Stimulated activated naive CD8-positive, alpha-beta T cell treated with anti-CD3 and anti-CD28 coated beads, Interleukin-15, Interleukin-2, amounts not matched to agents 100 ng/mL and 50 ng/mL, for 24 hours (primary cell): ENCODE measurements at regions not wholly inside any gene's neighbourhood (a gene's known extent, or its start where the extent isn't known, plus 50 kb on each side); places are given as distances from the start of the nearest gene placed in this dataset.
"Not testable (repeated sequence)": the region's sequence is repeated elsewhere in the genome, so short reads cannot be mapped to it uniquely, and the experiment has no call there.

Experiments
- H3K27ac Mint-ChIP-seq: one replicate; pipeline ENCODE4 v1.8.0; 2021; ENCODE audit warnings: mild to moderate bottlenecking, mixed read lengths
- H3K27me3 Mint-ChIP-seq: one replicate; pipeline ENCODE4 v1.8.0; 2021; ENCODE audit warnings: mixed read lengths
- H3K36me3 Mint-ChIP-seq: one replicate; pipeline ENCODE4 v1.8.0; 2021; ENCODE audit warnings: low read depth, mixed read lengths
- H3K4me1 Mint-ChIP-seq: one replicate; pipeline ENCODE4 v1.8.0; 2021; ENCODE audit warnings: low read depth, mixed read lengths
- H3K4me3 Mint-ChIP-seq: one replicate; pipeline ENCODE4 v1.8.0; 2021; ENCODE audit warnings: mild to moderate bottlenecking, mixed read lengths
- H3K9me3 Mint-ChIP-seq: one replicate; pipeline ENCODE4 v1.8.0; 2021; ENCODE audit warnings: mixed read lengths

DNA sequence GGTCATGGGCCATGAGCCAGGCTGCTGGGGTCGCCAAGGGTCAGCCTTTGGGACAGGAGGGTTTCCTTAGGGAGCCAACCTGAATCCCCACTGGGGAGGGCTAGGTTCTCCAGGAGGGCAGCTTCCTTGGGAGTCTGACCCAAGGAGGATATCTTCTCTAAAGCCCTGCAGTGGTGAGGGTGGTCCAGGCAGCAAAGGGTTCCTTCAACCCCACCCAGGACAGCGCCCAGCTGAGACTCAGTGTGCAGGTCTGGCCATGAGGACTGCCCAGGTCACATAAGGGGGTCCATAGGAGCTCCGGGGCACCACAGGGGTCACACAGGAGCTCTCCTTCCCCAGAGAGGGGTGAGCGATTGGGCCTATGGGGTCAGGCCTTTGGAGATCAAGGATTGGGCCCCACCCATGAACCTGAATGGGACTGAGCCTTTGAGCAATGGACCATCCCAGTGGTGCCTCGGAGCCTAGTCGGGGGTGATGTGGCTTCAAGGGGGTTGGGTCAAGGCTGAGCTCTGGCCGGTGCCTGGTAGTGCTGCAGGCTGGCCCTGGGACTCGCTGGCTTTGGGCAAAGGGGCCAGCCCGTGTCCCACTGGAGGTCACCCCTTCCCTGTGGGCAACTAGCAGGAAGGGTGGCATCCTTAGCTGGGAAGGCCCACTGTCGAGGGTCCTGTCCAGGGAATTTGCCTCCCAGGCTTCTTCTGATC, 216.5 kb downstream of the SNRPN start:
- Mint-ChIP-seq H3K27me3 (no peaks in the 10 kb centered on the region), H3K9me3 (peaks cover 7% of the 10 kb centered on the region)

DNA sequence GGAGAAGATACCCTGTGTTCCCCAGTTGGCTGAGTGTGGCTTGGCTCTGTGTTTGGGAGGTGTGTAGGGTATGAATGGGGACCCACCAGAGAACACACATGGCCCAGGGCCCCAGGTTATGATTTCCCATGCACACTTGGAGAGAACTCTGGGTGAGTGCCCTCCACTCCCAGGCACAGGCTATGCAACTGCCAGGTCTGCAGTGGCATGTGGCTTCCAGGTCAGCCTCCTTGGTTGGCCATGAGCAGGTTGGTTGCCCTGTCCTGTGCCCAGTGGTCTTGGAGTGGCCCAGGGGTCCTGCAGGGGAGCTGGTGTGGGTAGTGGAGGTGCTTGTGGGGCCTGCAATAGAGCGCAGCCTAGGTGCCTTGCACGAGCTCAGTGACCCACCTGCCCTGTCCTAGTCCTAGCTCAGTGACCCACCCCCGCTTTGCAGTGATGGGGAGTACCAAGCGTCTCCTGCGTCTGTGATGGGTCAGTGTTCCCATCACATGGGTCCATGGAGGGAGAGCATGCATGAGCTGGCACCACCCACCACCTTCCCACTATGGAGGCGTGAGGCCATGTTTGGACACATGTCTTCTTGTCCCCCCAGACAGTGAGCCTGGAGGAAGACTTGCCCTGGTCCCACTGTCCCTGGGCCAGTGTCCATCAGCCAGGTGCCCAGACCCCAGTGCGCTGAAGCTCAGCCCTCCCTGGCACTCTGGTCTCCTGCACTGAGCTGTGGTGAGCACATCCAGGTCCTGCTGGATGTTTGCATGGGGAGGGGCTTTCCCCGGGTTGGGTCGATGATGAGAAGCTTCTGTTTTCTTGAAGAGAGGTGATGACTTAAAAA, 217.3 kb downstream of the SNRPN start:
- H3K36me3 Mint-ChIP-seq: peaks cover 5% of the 10 kb centered on the region
- peaks cover 7% of the 10 kb centered on the region for H3K9me3 Mint-ChIP-seq
- H3K4me3 Mint-ChIP-seq: no peak overlapping the region
- H3K27ac Mint-ChIP-seq: no peak overlapping the region
- no peaks in the 10 kb centered on the region for H3K4me1 Mint-ChIP-seq
- H3K27me3 Mint-ChIP-seq: no peaks in the 10 kb centered on the region

More for the DNA sequence above, 216.5 kb downstream of the SNRPN start:
- no peak overlapping the region for H3K4me3 Mint-ChIP-seq
- peaks cover 5% of the 10 kb centered on the region for H3K36me3 Mint-ChIP-seq
- H3K27ac Mint-ChIP-seq: no peak overlapping the region
- H3K4me1 Mint-ChIP-seq: no peaks in the 10 kb centered on the region

DNA sequence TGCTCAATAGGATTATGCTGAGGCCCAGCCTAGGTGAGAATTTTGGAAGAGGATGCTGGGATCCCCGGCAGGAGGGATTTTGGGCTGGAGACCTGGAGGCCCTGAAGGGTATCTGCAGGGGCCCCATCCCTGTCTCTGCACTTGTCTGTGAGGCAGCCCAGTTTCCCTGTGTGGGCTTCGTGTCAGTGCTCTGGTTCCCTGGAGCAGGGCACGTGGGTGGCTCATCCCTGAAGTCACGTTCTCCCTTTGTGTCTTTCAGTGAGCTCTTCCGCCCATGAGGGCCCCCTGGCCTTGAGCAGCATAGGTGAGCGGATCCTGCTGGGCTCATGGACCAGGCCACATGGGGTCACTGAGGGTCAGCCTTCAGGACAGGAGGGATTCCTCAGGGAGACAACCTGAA, 217.9 kb downstream of the SNRPN start:
- Mint-ChIP-seq H3K9me3 (peaks cover 7% of the 10 kb centered on the region), H3K4me1 (no peaks in the 10 kb centered on the region), H3K27me3 (no peaks in the 10 kb centered on the region), H3K36me3 (peaks cover 5% of the 10 kb centered on the region), H3K27ac (no peak overlapping the region), H3K4me3 (no peak overlapping the region)

DNA sequence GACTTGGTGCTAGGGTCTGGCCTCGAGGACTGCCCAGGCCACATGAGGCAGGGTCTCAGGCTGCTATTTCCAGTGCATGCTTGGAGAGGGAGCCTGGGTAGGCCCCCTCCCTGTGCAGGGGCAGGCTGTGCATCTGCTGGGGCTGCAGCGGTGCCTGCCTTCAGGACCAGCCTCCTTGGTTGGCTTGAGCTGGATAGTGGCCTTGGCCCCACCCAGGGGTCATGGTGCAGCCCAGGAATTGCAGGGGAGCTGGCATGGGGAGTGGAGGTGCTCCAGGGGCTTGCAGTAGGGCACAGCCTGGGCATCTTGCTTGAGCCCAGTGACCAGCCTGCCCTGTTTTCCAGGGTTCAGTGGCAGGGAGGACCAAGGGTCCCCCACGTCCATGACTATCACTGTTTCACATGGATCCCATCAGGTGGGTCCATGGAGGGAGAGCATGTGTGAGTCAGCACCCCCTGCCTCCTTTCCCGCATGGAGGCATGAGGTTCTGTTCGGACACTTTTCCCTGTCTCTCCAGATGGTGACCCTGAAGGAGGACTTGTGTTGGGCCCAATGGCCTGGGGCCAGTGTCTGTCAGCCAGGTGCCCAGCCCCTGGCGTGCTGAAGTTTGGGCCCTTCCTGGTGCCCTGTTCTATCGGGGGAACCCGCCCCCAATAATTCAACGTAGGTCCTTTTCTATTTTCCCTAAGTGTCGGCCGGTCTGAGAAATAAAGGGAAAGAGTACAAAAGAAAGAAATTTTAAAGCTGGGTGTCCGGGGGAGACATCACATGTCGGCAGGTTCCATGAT, 218.6 kb downstream of the SNRPN start:
- Mint-ChIP-seq H3K9me3 (peaks cover 7% of the 10 kb centered on the region), H3K36me3 (peaks cover 5% of the 10 kb centered on the region), H3K4me3 (no peak overlapping the region), H3K27ac (no peak overlapping the region), H3K27me3 (no peaks in the 10 kb centered on the region), H3K4me1 (no peaks in the 10 kb centered on the region)

DNA sequence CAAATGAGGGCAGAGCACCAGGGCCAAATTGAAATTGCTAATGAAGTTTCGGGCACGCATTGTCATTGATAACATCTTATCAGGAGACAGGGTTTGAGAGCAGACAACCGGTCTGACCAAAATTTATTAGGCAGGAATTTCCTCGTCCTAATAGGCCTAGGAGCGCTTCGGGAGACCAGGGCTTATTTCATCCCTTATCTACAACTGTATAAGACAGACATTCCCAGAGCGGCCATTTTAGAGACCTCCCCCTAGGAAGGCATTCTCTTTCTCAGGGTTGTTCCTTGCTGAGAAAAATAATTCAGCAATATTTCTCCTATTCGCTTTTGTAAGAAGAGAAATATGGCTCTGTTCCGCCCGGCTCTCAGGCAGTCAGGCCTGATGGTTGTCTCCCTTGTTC, 219.4 kb downstream of the SNRPN start:
- H3K4me1 Mint-ChIP-seq, H3K27me3 Mint-ChIP-seq, H3K9me3 Mint-ChIP-seq, H3K27ac Mint-ChIP-seq, H3K36me3 Mint-ChIP-seq, H3K4me3 Mint-ChIP-seq: not testable (repeated sequence)

DNA sequence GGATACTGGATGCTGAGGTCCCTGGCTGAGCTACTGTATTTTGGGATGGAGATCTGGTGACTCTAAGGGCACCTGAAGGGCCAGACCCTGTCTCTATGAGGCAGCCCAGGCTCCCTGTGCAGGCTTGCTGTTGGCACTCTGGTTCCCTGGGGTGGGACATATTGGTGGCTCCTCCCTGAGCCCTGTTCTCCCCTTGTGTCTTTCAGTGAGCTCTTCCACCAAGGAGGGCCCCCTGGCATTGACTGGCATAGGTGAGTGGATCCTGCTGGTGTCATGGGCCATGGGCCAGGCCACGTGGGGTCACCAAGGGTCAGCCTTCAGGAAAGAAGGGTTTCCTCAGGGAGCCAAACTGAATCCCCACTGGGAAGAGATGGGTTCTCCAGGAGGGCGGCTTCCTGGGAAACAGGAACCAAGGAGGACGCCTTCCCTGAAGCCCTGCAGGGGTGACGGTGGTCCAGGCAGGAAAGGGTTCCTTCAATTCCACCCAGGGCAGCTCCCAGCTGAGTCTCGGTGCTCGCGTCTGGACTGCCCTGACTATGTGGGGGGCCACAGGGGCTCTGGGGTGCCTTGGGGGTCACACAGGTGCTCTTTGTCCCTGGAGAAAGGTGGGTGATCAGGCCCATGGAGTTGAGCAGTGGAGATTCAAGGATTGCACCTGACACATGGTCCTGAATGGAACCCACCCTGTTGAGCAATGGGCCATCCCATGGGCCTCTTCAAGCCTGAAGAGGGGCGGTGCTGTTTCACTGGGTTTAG, 220.4 kb downstream of the SNRPN start:
- H3K27me3 Mint-ChIP-seq: no peaks in the 10 kb centered on the region
- peaks cover 7% of the 10 kb centered on the region for H3K9me3 Mint-ChIP-seq
- no peak overlapping the region for H3K27ac Mint-ChIP-seq
- peaks cover 5% of the 10 kb centered on the region for H3K36me3 Mint-ChIP-seq
- H3K4me1 Mint-ChIP-seq: no peaks in the 10 kb centered on the region
- no peak overlapping the region for H3K4me3 Mint-ChIP-seq

DNA sequence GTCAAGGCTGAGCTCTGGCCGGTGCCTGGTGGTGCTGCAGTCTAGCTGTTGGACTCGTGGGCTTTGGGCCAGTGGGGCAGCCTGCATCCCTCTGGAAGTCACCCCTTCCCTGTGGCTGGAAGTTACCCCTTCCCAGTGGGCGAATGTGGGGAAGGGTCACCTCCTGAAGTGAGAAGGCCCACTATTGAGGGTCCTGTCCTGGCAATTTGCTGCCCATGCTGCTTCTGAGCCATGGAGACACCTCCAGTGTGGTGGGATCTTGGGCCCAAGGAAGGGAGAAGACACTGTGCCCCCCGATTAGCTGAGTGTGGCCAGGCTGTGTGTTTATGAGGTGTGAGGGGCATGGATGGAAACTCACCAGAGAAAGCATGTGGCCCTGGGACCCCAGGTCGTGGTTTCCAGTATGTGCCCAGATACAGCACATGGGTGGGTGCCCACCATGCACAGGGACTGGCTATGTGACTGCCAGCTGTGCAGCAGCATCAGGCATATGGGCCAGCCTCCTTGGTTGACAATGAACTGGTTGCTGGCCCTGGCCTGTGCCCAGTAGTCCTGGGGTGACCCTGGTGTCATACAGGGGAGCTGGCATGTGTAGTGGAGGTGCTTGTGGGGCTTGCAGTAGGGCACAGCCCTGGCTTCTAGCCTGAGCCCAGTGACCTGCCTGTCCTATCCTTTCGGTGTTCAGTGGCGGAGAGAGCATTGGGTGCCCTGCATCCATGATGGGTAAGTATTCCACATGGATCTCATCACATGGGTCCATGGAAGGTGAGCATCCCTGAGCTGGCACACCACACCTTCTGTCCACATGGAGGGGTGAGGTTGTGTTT, 221.2 kb downstream of the SNRPN start:
- peaks cover 7% of the 10 kb centered on the region for H3K9me3 Mint-ChIP-seq
- H3K27me3 Mint-ChIP-seq: no peaks in the 10 kb centered on the region
- H3K4me3 Mint-ChIP-seq: no peak overlapping the region
- peaks cover 5% of the 10 kb centered on the region for H3K36me3 Mint-ChIP-seq
- no peak overlapping the region for H3K27ac Mint-ChIP-seq
- H3K4me1 Mint-ChIP-seq: no peaks in the 10 kb centered on the region

DNA sequence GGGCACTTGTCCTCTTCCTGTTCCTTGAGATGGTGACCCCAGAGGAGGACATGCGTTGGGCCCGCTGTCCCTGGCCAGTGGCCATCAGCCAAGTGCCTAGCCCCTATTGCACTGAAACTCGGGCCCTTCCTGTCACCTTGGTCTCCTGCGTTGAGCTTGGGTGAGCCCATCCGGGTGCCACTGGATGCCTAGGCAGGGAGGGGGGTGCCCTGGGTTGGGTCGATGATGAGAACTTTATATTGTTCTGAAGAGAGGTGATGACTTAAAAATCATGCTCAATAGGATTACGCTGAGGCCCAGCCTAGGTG, 221.8 kb downstream of the SNRPN start:
- peaks cover 7% of the 10 kb centered on the region for H3K9me3 Mint-ChIP-seq
- H3K27ac Mint-ChIP-seq: no peak overlapping the region
- no peaks in the 10 kb centered on the region for H3K27me3 Mint-ChIP-seq
- peaks cover 5% of the 10 kb centered on the region for H3K36me3 Mint-ChIP-seq
- H3K4me1 Mint-ChIP-seq: no peaks in the 10 kb centered on the region
- H3K4me3 Mint-ChIP-seq: no peak overlapping the region

DNA sequence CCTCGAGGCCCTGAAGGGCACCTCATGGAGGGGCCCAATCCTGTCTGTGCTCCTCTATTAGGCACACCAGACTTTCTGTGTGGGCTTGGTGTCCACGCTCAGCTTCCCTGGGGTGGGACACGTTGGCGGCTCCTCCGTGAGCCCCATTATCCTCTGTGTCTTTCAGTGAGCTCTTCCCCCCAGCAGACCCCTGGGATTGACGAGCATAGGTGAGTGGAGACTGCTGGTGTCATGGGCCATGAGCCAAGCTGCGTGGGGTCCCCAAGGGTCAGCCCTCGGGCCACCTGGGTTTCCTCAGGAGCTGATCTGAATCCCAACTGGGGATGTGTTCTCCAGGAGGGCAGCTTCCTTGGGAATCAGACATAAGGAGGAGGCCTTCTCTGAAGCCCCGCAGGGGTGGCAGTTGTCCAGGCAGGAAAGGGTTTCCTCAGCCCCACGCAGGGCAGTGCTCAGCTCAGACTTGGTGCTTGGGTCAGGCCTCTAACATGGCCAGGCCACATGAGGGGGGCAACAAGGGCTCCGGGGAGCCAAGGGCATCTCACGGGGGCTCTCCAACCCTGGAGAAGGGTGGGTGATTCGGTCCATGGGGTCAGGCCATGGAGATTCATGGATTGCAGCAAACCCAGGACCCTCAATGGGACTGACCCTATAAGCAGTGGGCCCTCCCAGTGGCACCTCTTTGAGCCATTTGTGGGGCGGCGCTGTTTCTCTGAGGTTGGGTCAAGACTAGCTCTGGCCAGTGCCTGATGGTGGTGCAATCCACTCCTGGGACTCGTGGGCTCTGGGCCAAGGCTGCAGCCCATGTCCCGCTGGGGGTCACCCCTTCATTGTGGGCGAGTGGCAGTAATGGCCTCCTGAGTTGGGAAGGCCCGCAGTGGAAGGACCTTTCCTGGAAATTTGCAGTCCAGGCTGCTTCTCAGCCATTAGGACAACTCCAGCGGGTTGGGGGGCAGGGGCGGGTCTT, 222.5 kb downstream of the SNRPN start:
- H3K4me1 Mint-ChIP-seq: no peaks in the 10 kb centered on the region
- H3K36me3 Mint-ChIP-seq: peaks cover 5% of the 10 kb centered on the region
- H3K4me3 Mint-ChIP-seq: no peak overlapping the region
- H3K9me3 Mint-ChIP-seq: peaks cover 7% of the 10 kb centered on the region
- H3K27me3 Mint-ChIP-seq: no peaks in the 10 kb centered on the region
- H3K27ac Mint-ChIP-seq: no peak overlapping the region

DNA sequence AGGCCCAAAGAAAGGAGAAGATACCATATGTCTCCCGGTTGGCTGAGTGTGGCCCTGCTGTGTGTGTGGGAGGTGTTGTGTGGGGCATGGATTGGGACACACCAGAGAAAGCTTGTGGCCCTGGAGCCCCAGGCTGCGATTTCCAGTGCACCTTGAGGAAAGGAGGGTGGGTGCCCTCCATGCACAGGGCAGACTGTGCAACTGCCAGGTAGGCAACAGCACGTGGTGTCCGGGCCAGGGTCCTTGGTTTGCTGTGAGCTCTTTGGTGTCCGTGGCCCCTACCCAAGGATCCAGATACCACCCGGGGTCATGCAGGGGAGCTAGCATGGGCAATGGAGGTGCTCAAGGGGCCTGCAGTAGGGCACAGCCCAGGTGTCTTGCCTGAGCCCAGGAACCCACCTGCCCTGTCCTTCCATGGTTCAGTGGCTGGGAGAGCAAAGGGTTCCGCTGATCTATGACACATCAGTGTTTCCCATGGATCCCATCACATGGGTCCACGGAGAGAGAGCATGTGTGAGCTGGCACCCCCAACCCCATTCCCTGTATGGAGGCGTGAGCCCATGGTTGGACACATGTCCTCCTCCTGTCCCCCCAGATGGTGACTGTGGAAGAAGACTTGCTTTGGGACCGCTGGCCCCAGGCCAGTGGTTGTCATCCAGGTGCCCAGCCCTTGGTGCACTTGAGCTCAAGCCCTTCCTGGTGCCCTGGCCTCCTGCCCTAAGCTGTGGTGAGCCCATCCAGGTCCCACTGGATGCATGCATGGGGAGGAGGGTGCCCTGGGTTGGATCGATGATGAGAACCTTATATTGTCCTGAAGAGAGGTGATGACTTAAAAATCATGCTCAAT, 223.4 kb downstream of the SNRPN start:
- no peak overlapping the region for H3K27ac Mint-ChIP-seq
- H3K4me3 Mint-ChIP-seq: no peak overlapping the region
- no peaks in the 10 kb centered on the region for H3K27me3 Mint-ChIP-seq
- H3K4me1 Mint-ChIP-seq: no peaks in the 10 kb centered on the region
- peaks cover 7% of the 10 kb centered on the region for H3K9me3 Mint-ChIP-seq
- H3K36me3 Mint-ChIP-seq: peaks cover 5% of the 10 kb centered on the region

DNA sequence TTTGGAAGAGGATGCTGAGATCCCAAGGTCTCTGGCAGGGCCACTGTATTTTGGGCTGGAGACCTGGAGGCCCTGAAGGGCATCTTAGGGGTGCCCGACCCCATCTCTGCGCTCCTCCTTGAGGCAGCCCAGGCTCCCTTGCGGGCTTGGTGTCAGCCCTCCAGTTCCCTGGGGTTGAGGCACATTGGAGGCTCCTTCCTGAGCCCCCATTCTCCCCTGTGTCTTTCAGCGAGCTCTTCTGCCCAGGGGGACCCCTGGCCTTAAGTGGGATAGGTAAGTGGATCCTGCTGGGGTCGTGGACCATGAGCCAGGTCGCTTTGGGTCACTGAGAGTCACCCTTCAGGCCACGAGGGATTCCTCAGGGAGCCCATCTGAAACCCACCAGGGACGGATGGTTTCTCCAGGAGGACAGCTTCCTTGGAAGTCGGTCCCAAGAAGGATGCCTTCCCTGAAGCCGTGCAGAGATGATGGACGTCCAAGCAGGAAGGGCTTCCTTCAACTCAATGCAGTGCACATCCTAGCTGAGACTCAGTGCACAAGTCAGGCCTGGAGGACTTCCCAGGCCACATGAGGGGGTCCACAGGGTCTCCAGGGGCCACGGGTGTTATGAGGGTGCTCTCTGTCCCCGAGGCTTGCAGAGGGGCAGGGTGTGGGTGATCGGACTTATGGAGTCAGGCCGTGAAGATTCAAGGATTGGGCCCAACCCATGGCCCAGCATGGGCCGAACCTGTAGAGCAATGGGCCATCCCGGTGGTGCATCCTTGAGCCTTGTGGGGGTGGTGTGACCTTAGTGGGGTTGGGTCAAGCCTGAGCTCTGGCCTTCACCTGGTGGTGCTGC, 224.3 kb downstream of the SNRPN start:
- no peaks in the 10 kb centered on the region for H3K27me3 Mint-ChIP-seq
- peaks cover 7% of the 10 kb centered on the region for H3K9me3 Mint-ChIP-seq
- H3K36me3 Mint-ChIP-seq: peaks cover 5% of the 10 kb centered on the region
- H3K4me1 Mint-ChIP-seq: no peaks in the 10 kb centered on the region
- H3K4me3 Mint-ChIP-seq: no peak overlapping the region
- H3K27ac Mint-ChIP-seq: no peak overlapping the region
